ENCODE measurements at regions not wholly inside any gene's neighbourhood (a gene's known extent, or its start where the extent isn't known, plus 50 kb on each side); places are given as distances from the start of the nearest gene placed in this dataset.

DNA sequence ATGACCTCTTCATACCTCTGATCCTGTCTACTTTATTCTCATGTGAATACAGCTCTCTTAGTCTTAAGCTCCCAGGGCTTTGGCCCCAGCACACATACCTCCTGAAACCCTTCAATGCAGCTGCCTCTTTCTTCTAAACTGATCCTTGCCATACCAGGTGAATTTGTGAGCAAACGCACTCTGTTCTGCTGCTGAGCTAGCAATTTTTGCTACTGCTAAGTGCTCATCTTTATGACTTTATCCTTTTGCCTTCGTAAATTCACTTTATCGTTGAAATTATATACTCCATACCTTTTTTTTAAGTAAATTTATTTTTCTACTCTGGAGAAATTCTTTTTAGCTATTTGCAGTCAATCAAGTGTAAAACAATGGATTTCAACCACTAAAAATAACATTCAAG lies 287.7 kb downstream of the CMPK2 start (continued):
- TF ChIP-seq, protein P1, sequence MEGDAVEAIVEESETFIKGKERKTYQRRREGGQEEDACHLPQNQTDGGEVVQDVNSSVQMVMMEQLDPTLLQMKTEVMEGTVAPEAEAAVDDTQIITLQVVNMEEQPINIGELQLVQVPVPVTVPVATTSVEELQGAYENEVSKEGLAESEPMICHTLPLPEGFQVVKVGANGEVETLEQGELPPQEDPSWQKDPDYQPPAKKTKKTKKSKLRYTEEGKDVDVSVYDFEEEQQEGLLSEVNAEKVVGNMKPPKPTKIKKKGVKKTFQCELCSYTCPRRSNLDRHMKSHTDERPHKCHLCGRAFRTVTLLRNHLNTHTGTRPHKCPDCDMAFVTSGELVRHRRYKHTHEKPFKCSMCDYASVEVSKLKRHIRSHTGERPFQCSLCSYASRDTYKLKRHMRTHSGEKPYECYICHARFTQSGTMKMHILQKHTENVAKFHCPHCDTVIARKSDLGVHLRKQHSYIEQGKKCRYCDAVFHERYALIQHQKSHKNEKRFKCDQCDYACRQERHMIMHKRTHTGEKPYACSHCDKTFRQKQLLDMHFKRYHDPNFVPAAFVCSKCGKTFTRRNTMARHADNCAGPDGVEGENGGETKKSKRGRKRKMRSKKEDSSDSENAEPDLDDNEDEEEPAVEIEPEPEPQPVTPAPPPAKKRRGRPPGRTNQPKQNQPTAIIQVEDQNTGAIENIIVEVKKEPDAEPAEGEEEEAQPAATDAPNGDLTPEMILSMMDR (IDR thresholded peaks at IDR 0.05; ENCODE audit: control extremely low read depth in 1 of 3, insufficient read depth in 1 of 3, low read depth in 1 of 3, low read length in 3 of 3), result no peak
- no peak for TF ChIP-seq HDAC2 (IDR thresholded peaks at IDR 0.05; ENCODE audit: borderline replicate concordance in 1 of 2, low read depth in 2 of 2, low read length in 2 of 2)
- no peak for TF ChIP-seq SP1 (IDR thresholded peaks at IDR 0.05; ENCODE audit: low read depth, low read length)
- no peak for TF ChIP-seq TCF12 (IDR thresholded peaks at IDR 0.05; ENCODE audit: low read depth, low read length)
- TF ChIP-seq NANOG (IDR thresholded peaks at IDR 0.05; ENCODE audit: insufficient read depth, low read depth, low read length, poor library complexity, severe bottlenecking), result no peak
- TF ChIP-seq SIRT6 (IDR thresholded peaks at IDR 0.05; ENCODE audit: low read length), result no peak
- TF ChIP-seq SUZ12 (IDR thresholded peaks at IDR 0.05; ENCODE audit: low read length), result no peak
- TF ChIP-seq EP300 (IDR thresholded peaks at IDR 0.05; ENCODE audit: borderline replicate concordance in 1 of 2, low read depth in 2 of 2, low read length in 2 of 2), result no peak
- no peak for TF ChIP-seq BCL11A (IDR thresholded peaks at IDR 0.05; ENCODE audit: low read depth in 2 of 2, low read length in 2 of 2)

Measured in H1 (cell line).